Trophoblast cell (in vitro differentiated cells and primary cell): ENCODE measurements at regions not wholly inside any gene's neighbourhood (a gene's known extent, or its start where the extent isn't known, plus 50 kb on each side); places are given as distances from the start of the nearest gene placed in this dataset.

Source experiments
- DNase-seq, 2 donors: peaks; one replicate each; pipeline ENCODE4 v3.0.0-alpha.2; 2016
- H2AFZ ChIP-seq: 2 replicates; pipeline ENCODE4 v1.6.1; 2013; ENCODE audit warnings: low read length, moderate library complexity, mild to moderate bottlenecking; ENCODE audit not compliant: insufficient read depth, poor library complexity
- H2AK5ac ChIP-seq: 2 replicates; pipeline ENCODE4 v1.6.1; 2013; ENCODE audit warnings: mild to moderate bottlenecking, low read length
- H2BK120ac ChIP-seq: 2 replicates; pipeline ENCODE4 v1.6.1; 2013; ENCODE audit warnings: low read length, mild to moderate bottlenecking, moderate library complexity; ENCODE audit not compliant: insufficient read depth, poor library complexity
- H2BK12ac ChIP-seq: 2 replicates; pipeline ENCODE4 v1.6.1; 2013; ENCODE audit warnings: mild to moderate bottlenecking, low read length, moderate library complexity
- H2BK5ac ChIP-seq: 2 replicates; pipeline ENCODE4 v1.6.1; 2013; ENCODE audit warnings: low read length, low read depth, moderate library complexity, mild to moderate bottlenecking; ENCODE audit not compliant: poor library complexity
- H3K14ac ChIP-seq: 2 replicates; pipeline ENCODE4 v1.6.1; 2013; ENCODE audit warnings: mild to moderate bottlenecking, low read length
- H3K18ac ChIP-seq: 2 replicates; pipeline ENCODE4 v1.6.1; 2013; ENCODE audit warnings: mild to moderate bottlenecking, low read length
- H3K23ac ChIP-seq: 2 replicates; pipeline ENCODE4 v1.6.1; 2013; ENCODE audit warnings: low read length
- H3K27ac ChIP-seq: 2 replicates; pipeline ENCODE4 v1.5.1; 2013; ENCODE audit warnings: low read depth, mild to moderate bottlenecking, inconsistent platforms, low read length, moderate library complexity
- H3K27me3 ChIP-seq: 2 replicates; pipeline ENCODE4 v1.6.1; 2013; ENCODE audit warnings: inconsistent platforms, mild to moderate bottlenecking, low read length, moderate library complexity; ENCODE audit not compliant: insufficient read depth
- H3K36me3 ChIP-seq, 2 experiments: 1 replicate in 1 of 2; 2 replicates in 1 of 2; pipeline ENCODE4 v1.6.1; 2013; ENCODE audit warnings: low read length in 2 of 2, mild to moderate bottlenecking in 2 of 2, moderate library complexity in 1 of 2; ENCODE audit not compliant: insufficient read depth in 2 of 2, control insufficient read depth in 1 of 2
- H3K4ac ChIP-seq: 2 replicates; pipeline ENCODE4 v1.6.1; 2013; ENCODE audit warnings: low read depth, mild to moderate bottlenecking, low read length, moderate library complexity
- H3K4me1 ChIP-seq, 2 experiments: 1 replicate in 1 of 2; 2 replicates in 1 of 2; pipeline ENCODE4 v1.6.1; 2013; ENCODE audit warnings: low read length in 2 of 2, mild to moderate bottlenecking in 2 of 2, moderate library complexity in 1 of 2; ENCODE audit not compliant: insufficient read depth in 2 of 2, control insufficient read depth in 1 of 2
- H3K4me2 ChIP-seq: 2 replicates; pipeline ENCODE4 v1.6.1; 2013; ENCODE audit warnings: inconsistent platforms, mild to moderate bottlenecking, low read length, moderate library complexity
- H3K4me3 ChIP-seq: 2 replicates; pipeline ENCODE4 v1.5.1; 2013; ENCODE audit warnings: mild to moderate bottlenecking, low read depth, low read length, inconsistent platforms
- H3K79me1 ChIP-seq: one replicate; pipeline ENCODE4 v1.6.1; 2013; ENCODE audit warnings: low read length
- H3K79me2 ChIP-seq: 2 replicates; pipeline ENCODE4 v1.6.1; 2013; ENCODE audit warnings: low read length, mild to moderate bottlenecking; ENCODE audit not compliant: control insufficient read depth, insufficient read depth, poor library complexity
- H3K9ac ChIP-seq: 2 replicates; pipeline ENCODE4 v1.6.1; 2013; ENCODE audit warnings: mild to moderate bottlenecking, low read length
- H3K9me3 ChIP-seq: 2 replicates; pipeline ENCODE4 v1.6.1; 2013; ENCODE audit warnings: low read depth, mild to moderate bottlenecking, control low read depth, inconsistent platforms, low read length; ENCODE audit not compliant: insufficient read depth
- H4K12ac ChIP-seq: 2 replicates; pipeline ENCODE4 v1.6.1; 2013; ENCODE audit warnings: low read depth, mild to moderate bottlenecking, low read length, moderate library complexity
- H4K8ac ChIP-seq: 2 replicates; pipeline ENCODE4 v1.6.1; 2013; ENCODE audit warnings: low read depth, mild to moderate bottlenecking, low read length, moderate library complexity
- H4K91ac ChIP-seq: one replicate; pipeline ENCODE4 v1.6.1; 2013; ENCODE audit warnings: low read depth, mild to moderate bottlenecking, low read length, moderate library complexity
- WGBS: extraction: QIAGEN DNeasy Blood & Tissue Kit; methylation state at CpG from one replicate; pipeline ENCODE4 v1.1.7; 2013; ENCODE audit warnings: missing lambda C conversion rate; ENCODE audit not compliant: insufficient read length, insufficient coverage; ENCODE audit errors: extremely low coverage; 5-methylcytosine and 5-hydroxymethylcytosine counted together

DNA sequence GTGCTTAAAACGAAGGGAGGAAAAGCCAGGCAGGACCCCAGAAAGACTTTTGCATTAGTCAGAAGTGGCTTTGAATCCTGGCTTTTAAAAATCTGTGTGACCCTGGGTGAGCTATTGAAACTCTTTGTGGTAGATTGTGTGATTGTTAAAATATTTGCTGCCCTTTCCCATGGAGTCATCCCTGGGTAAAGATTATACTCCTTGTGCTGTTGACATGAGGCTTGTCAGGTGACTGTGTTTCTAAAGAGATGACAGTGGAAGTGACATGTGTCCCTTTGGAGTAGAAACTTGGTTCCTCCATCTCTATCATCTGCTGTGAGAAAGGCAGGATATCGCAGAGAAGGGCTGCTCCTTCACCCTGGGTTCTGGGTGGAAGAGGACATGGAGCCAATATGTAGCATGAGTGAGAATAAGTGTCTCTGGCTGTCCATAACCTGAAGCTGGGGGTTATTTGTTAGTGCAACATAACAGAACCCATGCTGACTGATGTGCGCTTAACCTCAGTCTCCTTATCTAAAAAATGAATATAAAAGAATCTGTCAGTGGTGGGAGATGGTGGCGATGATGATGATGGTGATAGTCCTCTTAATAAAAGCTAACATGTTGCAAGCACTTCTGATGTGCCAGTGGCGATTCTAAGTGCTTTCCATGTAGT lies 187.6 kb downstream of the RHOU start:
- H3K4me1 ChIP-seq: peaks cover 9 to 12% of the 10 kb centered on the region in 2 experiments
- H3K4ac ChIP-seq: no peak overlapping the region
- WGBS: no CpG with 5 or more reads among the region's 5 CpGs
- no peak for DNase-seq
- peak overlapping the region; percentile 26 for H2BK5ac ChIP-seq
- peaks cover 11% of the 10 kb centered on the region for H3K79me1 ChIP-seq
- H3K79me2 ChIP-seq: no peaks in the 10 kb centered on the region
- no peak overlapping the region for H3K27ac ChIP-seq
- H4K91ac ChIP-seq: no peak overlapping the region
- H2AFZ ChIP-seq: no peak overlapping the region
- no peaks in the 10 kb centered on the region for H3K36me3 ChIP-seq
- H3K27me3 ChIP-seq: no peaks in the 10 kb centered on the region
- no peak overlapping the region for H3K9ac ChIP-seq
- peak overlapping the region; percentile 15 for H2BK120ac ChIP-seq
- peak overlapping the region; percentile 6 for H4K8ac ChIP-seq
- H3K14ac ChIP-seq: no peak overlapping the region
- no peak overlapping the region for H3K4me2 ChIP-seq
- H3K18ac ChIP-seq: no peak overlapping the region
- no peak overlapping the region for H2AK5ac ChIP-seq
- no peak overlapping the region for H3K23ac ChIP-seq
- peaks cover 3% of the 10 kb centered on the region for H3K9me3 ChIP-seq
- peak overlapping the region; percentile 42 for H2BK12ac ChIP-seq
- no peak overlapping the region for H3K4me3 ChIP-seq
- no peak overlapping the region for H4K12ac ChIP-seq

DNA sequence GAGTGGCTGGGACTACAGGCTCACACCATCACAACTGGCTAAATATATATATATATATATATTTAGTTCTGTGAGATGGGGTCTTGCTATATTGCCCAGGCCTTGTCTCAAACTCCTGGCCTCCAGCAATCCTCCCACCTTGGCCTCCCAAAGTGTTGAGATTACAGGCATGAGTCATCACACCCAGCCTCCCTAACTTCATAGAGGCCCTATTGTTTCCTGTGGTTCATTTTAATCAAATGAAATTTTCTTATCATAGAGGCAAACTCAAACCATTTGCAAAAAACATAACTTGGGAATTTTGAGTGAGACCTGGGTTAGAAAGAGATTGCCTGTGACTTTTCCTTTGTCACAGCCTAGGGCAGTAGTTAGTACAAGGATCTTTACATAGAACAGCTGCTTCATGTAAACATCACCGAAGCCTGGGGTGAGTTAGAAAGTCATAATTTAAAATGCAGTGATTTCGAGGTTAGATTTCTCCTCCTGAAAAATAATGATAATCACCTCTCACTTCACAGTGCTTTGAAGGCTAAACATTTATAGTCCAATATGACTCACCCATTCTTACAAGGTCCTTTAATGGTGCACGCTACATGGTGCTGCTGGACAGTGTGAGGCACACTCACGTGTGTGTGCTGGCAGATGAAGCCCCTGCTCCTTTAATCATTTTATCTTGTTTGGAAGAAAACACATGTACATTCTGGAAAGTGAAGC lies 188.9 kb downstream of the RHOU start:
- H2AFZ ChIP-seq: no peak overlapping the region
- H3K79me1 ChIP-seq: peaks cover 16% of the 10 kb centered on the region
- H3K23ac ChIP-seq: no peak overlapping the region
- H2BK5ac ChIP-seq: no peak overlapping the region
- H2BK12ac ChIP-seq: peak overlapping the region; percentile 32
- no peak overlapping the region for H3K14ac ChIP-seq
- no peak overlapping the region for H4K12ac ChIP-seq
- peaks cover 3% of the 10 kb centered on the region for H3K9me3 ChIP-seq
- no peaks in the 10 kb centered on the region for H3K27me3 ChIP-seq
- no peak overlapping the region for H3K4me2 ChIP-seq
- H3K4me3 ChIP-seq: no peak overlapping the region
- WGBS: no CpG with 5 or more reads among the region's 4 CpGs
- no peak overlapping the region for H2AK5ac ChIP-seq
- no peak overlapping the region for H3K4ac ChIP-seq
- H3K79me2 ChIP-seq: no peaks in the 10 kb centered on the region
- H3K18ac ChIP-seq: no peak overlapping the region
- peaks cover 6 to 16% of the 10 kb centered on the region in 2 experiments for H3K4me1 ChIP-seq
- DNase-seq: no peak
- peak overlapping the region; percentile 8 for H3K27ac ChIP-seq
- no peak overlapping the region for H2BK120ac ChIP-seq
- peak overlapping the region; percentile 10 for H4K91ac ChIP-seq
- H3K9ac ChIP-seq: no peak overlapping the region
- H3K36me3 ChIP-seq: no peaks in the 10 kb centered on the region
- H4K8ac ChIP-seq: no peak overlapping the region

DNA sequence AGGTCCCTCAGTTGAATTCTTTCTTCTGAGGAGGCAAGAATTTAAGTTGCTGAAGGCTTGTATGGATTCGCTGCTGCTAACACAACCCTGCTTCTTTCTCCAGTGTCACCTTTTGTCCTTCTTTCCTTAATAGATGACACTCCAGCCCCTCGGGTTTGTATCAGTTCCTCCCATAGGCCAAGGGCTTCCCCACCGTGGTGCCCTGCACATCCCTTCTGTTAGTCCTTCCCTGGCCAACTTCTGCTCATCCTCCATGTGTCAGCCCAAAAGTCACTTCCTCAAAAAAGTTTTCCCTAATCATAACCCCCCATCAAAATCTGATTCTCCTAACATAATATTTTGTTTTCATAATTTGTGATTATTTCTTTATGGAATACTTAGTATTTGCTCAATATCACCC lies 190.4 kb downstream of the RHOU start:
- no CpG with 5 or more reads among the region's 3 CpGs for WGBS
- H3K36me3 ChIP-seq: no peaks in the 10 kb centered on the region

GRCh38 chr1:228927421-228927820 lies 192.1 kb downstream of the RHOU start:
- peak overlapping the region; percentile 42 for H3K14ac ChIP-seq
- no peak overlapping the region for H3K4ac ChIP-seq
- no peak overlapping the region for H2BK120ac ChIP-seq
- no peaks in the 10 kb centered on the region for H3K79me2 ChIP-seq
- no peak overlapping the region for H3K4me2 ChIP-seq
- no peak overlapping the region for H3K23ac ChIP-seq
- H3K9me3 ChIP-seq: peaks cover 3% of the 10 kb centered on the region
- H4K8ac ChIP-seq: no peak overlapping the region
- H2AK5ac ChIP-seq: no peak overlapping the region
- H3K79me1 ChIP-seq: peaks cover 23% of the 10 kb centered on the region
- no peak overlapping the region for H3K27ac ChIP-seq
- peak overlapping the region; percentile 78 for H4K91ac ChIP-seq
- H3K4me3 ChIP-seq: no peak overlapping the region
- no peaks in the 10 kb centered on the region for H3K27me3 ChIP-seq
- H4K12ac ChIP-seq: no peak overlapping the region
- no CpG with 5 or more reads among the region's 4 CpGs for WGBS
- H2AFZ ChIP-seq: no peak overlapping the region
- no peak overlapping the region for H3K9ac ChIP-seq
- peaks cover 2 to 18% of the 10 kb centered on the region in 2 experiments for H3K4me1 ChIP-seq
- H3K18ac ChIP-seq: no peak overlapping the region
- DNase-seq: no peak
- H2BK12ac ChIP-seq: peak overlapping the region; percentile 63
- H3K36me3 ChIP-seq: no peaks in the 10 kb centered on the region
- no peak overlapping the region for H2BK5ac ChIP-seq

More for the DNA sequence above, 190.4 kb downstream of the RHOU start:
- Histone ChIP-seq H3K79me2 (no peaks in the 10 kb centered on the region), H3K4ac (no peak overlapping the region), H3K9ac (no peak overlapping the region), H4K12ac (no peak overlapping the region), H2AK5ac (peak overlapping the region; percentile 79), H3K79me1 (peaks cover 16% of the 10 kb centered on the region), H2BK5ac (peak overlapping the region; percentile 57), H3K4me2 (no peak overlapping the region), H3K23ac (no peak overlapping the region), H2BK120ac (no peak overlapping the region), H3K18ac (no peak overlapping the region), H3K9me3 (peaks cover 3% of the 10 kb centered on the region), H2BK12ac (peak overlapping the region; percentile 69), H3K14ac (peak overlapping the region; percentile 40), H4K91ac (peak overlapping the region; percentile 65), H3K27me3 (no peaks in the 10 kb centered on the region), H3K4me3 (no peak overlapping the region), H3K4me1 (peaks cover 6 to 19% of the 10 kb centered on the region in 2 experiments), H2AFZ (no peak overlapping the region), H4K8ac (no peak overlapping the region), H3K27ac (no peak overlapping the region)
- DNase-seq: no peak
